22Rv1 (cell line): ENCODE measurements at regions not wholly inside any gene's neighbourhood (a gene's known extent, or its start where the extent isn't known, plus 50 kb on each side); places are given as distances from the start of the nearest gene placed in this dataset.

Experiments
- ZFX ChIP-seq: fragments of 450-650 bp; IDR thresholded peaks from 2 replicates; pipeline ENCODE4 v1.6.1; 2017; ENCODE audit warnings: antibody characterized with exemption, borderline replicate concordance
- TF ChIP-seq, protein P1 (sequence below): fragments of 450-650 bp; IDR thresholded peaks from 2 replicates; pipeline ENCODE4 v1.5.1; 2017; ENCODE audit warnings: mild to moderate bottlenecking

DNA sequence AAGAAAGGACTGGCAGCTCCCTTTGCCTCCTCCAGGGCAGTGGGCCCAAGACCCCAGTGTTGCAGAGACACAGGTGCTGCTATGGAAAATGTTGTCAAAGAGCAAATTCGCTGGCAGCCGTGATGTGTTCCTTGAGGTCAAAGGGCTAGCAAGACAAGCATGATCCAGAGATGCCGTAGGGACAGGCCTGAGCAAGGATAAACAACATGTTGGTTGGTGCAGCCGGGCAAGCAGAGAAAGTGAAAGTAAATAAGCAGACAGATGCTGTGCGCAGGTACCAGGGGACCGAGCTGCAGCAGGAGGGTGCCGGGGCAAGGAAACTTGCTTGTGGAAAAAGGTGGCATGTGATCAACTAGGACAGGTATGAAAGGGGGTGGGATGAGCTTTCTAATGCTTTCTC lies 125.5 kb upstream of the NECTIN1 start:
- TF ChIP-seq, protein P1, sequence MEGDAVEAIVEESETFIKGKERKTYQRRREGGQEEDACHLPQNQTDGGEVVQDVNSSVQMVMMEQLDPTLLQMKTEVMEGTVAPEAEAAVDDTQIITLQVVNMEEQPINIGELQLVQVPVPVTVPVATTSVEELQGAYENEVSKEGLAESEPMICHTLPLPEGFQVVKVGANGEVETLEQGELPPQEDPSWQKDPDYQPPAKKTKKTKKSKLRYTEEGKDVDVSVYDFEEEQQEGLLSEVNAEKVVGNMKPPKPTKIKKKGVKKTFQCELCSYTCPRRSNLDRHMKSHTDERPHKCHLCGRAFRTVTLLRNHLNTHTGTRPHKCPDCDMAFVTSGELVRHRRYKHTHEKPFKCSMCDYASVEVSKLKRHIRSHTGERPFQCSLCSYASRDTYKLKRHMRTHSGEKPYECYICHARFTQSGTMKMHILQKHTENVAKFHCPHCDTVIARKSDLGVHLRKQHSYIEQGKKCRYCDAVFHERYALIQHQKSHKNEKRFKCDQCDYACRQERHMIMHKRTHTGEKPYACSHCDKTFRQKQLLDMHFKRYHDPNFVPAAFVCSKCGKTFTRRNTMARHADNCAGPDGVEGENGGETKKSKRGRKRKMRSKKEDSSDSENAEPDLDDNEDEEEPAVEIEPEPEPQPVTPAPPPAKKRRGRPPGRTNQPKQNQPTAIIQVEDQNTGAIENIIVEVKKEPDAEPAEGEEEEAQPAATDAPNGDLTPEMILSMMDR = no peak
- no peak for TF ChIP-seq ZFX
